Lower lobe of right lung (tissue), 2 donors: ENCODE measurements at regions not wholly inside any gene's neighbourhood (a gene's known extent, or its start where the extent isn't known, plus 50 kb on each side); places are given as distances from the start of the nearest gene placed in this dataset.

Experiments
- ATAC-seq, 2 donors: fragments of 200-7000 bp; cut with Tn5 transposase; one replicate each; pipeline ENCODE4 v1.9.1; 2020 to 2022; ENCODE audit warnings: mild to moderate bottlenecking in 2 of 2, moderate library complexity in 2 of 2
- DNase-seq: peaks from one replicate; pipeline ENCODE4 v3.0.0-alpha.2; 2020
- H3K27ac ChIP-seq: fragments of 200-600 bp; one replicate; pipeline ENCODE4 v1.8.0; 2022
- H3K27me3 ChIP-seq: fragments of 200-600 bp; one replicate; pipeline ENCODE4 v1.8.0; 2022; ENCODE audit warnings: low read depth
- H3K36me3 ChIP-seq: fragments of 200-600 bp; one replicate; pipeline ENCODE4 v1.8.0; 2022; ENCODE audit warnings: mild to moderate bottlenecking
- H3K4me1 ChIP-seq: fragments of 200-600 bp; one replicate; pipeline ENCODE4 v1.8.0; 2022
- H3K4me3 ChIP-seq: fragments of 200-600 bp; one replicate; pipeline ENCODE4 v1.8.0; 2022; ENCODE audit warnings: mild to moderate bottlenecking
- H3K9me3 ChIP-seq: fragments of 200-600 bp; one replicate; pipeline ENCODE4 v1.8.0; 2022
- CTCF ChIP-seq: fragments of 200-600 bp; IDR thresholded peaks from one replicate; pipeline ENCODE4 v1.8.0; 2022; ENCODE audit warnings: antibody characterized with exemption, mild to moderate bottlenecking
- intact Hi-C: fragments of 100-400 bp; cut with DNase I; formaldehyde crosslinking; loops from one replicate; pipeline ENCODE4 v1.11.0; 2022
- donor health status: DM: no; HTN: yes; CAD: no; lungs with severe emphysema.

GRCh38 chr6:122558080-122558479 is 52.1 kb upstream of the PKIB start:
- TF ChIP-seq CTCF: no peak

More at GRCh38 chr6:122558080-122558479, 52.1 kb upstream of the PKIB start:
- H3K27me3 ChIP-seq: no peaks in the 10 kb centered on the region
- no peak for DNase-seq
- ATAC-seq: no peak
- H3K9me3 ChIP-seq: peaks cover 5% of the 10 kb centered on the region
- no peaks in the 10 kb centered on the region for H3K36me3 ChIP-seq
- no peak overlapping the region for H3K27ac ChIP-seq
- no peak overlapping the region for H3K4me3 ChIP-seq
- intact Hi-C loops: no loop called here
- H3K4me1 ChIP-seq: no peaks in the 10 kb centered on the region
